ENCODE measurements at regions not wholly inside any gene's neighbourhood (a gene's known extent, or its start where the extent isn't known, plus 50 kb on each side); places are given as distances from the start of the nearest gene placed in this dataset.

- no peak for DNase-seq (ENCODE audit: extremely low read depth, low read depth)
- no peak overlapping the region for H3K4me3 ChIP-seq (replicated peaks; ENCODE audit: low read depth, low read length)
- no peak for TF ChIP-seq CTCF (IDR thresholded peaks at IDR 0.05; ENCODE audit: low read depth, low read length, missing control alignments)
These were observed 234.6 kb downstream of the HS3ST3A1 start for GRCh38 chr17:13367154-13367553.

GRCh38 chr17:13365331-13365730 lies 236.4 kb downstream of the HS3ST3A1 start:
- H3K4me3 ChIP-seq (replicated peaks; ENCODE audit: low read depth, low read length): no peak overlapping the region
- TF ChIP-seq CTCF (IDR thresholded peaks at IDR 0.05; ENCODE audit: low read depth, low read length, missing control alignments): no peak
- no peak for DNase-seq (ENCODE audit: extremely low read depth, low read depth)

GRCh38 chr17:13363771-13364170 lies 238.0 kb downstream of the HS3ST3A1 start:
- no peak for DNase-seq (ENCODE audit: extremely low read depth, low read depth)
- TF ChIP-seq CTCF (IDR thresholded peaks at IDR 0.05; ENCODE audit: low read depth, low read length, missing control alignments): no peak
- no peak overlapping the region for H3K4me3 ChIP-seq (replicated peaks; ENCODE audit: low read depth, low read length)

- DNase-seq (ENCODE audit: extremely low read depth, low read depth): peak; percentile 20
- no peak overlapping the region for H3K4me3 ChIP-seq (replicated peaks; ENCODE audit: low read depth, low read length)
- TF ChIP-seq CTCF (IDR thresholded peaks at IDR 0.05; ENCODE audit: low read depth, low read length, missing control alignments): no peak
These were observed 239.2 kb downstream of the HS3ST3A1 start for GRCh38 chr17:13362341-13363122.

- no peak for DNase-seq (ENCODE audit: extremely low read depth, low read depth)
- TF ChIP-seq CTCF (IDR thresholded peaks at IDR 0.05; ENCODE audit: low read depth, low read length, missing control alignments): no peak
- no peak overlapping the region for H3K4me3 ChIP-seq (replicated peaks; ENCODE audit: low read depth, low read length)
These were observed 242.0 kb downstream of the HS3ST3A1 start for GRCh38 chr17:13359774-13360173.

GRCh38 chr17:13355054-13355453 lies 246.7 kb downstream of the HS3ST3A1 start:
- DNase-seq (ENCODE audit: extremely low read depth, low read depth): no peak
- no peak for TF ChIP-seq CTCF (IDR thresholded peaks at IDR 0.05; ENCODE audit: low read depth, low read length, missing control alignments)
- H3K4me3 ChIP-seq (replicated peaks; ENCODE audit: low read depth, low read length): no peak overlapping the region

- DNase-seq (ENCODE audit: extremely low read depth, low read depth): peak; percentile 17
- no peak for TF ChIP-seq CTCF (IDR thresholded peaks at IDR 0.05; ENCODE audit: low read depth, low read length, missing control alignments)
- H3K4me3 ChIP-seq (replicated peaks; ENCODE audit: low read depth, low read length): no peak overlapping the region
These were observed 248.1 kb downstream of the HS3ST3A1 start for GRCh38 chr17:13353590-13353989.
